ENCODE measurements at regions not wholly inside any gene's neighbourhood (a gene's known extent, or its start where the extent isn't known, plus 50 kb on each side); places are given as distances from the start of the nearest gene placed in this dataset.

DNA sequence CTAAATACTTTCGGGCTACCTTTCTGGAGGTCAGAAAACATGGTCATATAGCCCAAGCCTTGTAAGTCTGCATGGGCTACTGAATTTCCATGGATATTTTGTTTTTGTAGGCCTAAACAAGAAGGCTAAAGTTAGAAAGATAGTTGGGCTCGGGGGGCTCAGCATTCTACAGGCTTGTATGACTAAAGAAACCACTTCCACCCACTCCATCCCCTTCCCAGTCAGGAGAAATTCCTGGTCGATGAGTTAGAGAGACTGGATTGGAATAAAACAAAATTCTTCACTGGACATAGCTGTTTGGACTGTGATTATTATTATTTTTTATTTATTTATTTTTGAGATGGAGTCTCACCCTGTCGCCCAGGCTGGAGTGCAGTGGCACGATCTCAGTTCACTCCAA, 539.4 kb upstream of the TNP1 start:
- DNase-seq = no peak

GRCh38 chr2:217398860-217399259, 539.0 kb upstream of the TNP1 start:
- no peak for DNase-seq

GRCh38 chr2:217398101-217398500, 538.2 kb upstream of the TNP1 start:
- DNase-seq = no peak

- no peak for DNase-seq
Observed at GRCh38 chr2:217396586-217396985, 536.7 kb upstream of the TNP1 start.

GRCh38 chr2:217396165-217396564, 536.3 kb upstream of the TNP1 start:
- DNase-seq = no peak

DNA sequence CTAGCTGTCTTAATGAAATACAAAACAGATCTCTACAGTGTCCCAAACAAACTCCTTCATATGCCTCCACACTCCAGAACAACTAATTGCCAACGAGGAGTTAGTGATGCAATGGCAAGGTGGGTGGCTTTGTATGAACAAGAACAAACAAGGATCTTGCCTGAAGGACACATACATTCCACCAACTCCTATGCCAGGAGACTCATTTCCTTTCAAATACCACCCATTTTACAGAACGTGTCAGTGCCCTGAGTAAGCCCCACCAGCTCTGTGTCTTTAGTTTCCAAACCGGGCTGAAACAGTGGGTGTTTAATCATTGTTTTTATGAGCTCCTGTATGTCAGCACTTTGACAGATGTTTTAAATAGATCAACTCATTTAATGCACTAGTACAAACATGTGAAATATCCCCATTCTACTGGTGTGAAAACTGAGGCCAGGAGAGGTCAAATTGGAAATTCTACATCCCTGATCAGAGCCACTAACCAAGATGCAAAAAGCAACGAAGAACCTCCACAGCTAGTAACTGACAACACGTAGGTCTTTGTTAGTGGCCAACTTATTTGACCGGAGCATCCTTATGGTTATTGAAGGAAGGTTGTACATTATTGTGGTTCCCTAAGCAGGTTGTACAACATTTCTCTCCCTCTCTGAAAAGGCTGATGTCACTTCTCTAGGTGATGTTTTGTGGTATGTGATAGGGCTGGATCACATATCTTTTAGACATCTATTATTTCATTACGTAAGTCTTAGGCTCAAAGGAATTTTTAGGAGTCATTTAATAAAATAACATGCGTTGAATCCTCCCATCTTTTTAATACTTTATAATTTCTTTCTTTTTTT, 534.9 kb upstream of the TNP1 start:
- DNase-seq = no peak

DNA sequence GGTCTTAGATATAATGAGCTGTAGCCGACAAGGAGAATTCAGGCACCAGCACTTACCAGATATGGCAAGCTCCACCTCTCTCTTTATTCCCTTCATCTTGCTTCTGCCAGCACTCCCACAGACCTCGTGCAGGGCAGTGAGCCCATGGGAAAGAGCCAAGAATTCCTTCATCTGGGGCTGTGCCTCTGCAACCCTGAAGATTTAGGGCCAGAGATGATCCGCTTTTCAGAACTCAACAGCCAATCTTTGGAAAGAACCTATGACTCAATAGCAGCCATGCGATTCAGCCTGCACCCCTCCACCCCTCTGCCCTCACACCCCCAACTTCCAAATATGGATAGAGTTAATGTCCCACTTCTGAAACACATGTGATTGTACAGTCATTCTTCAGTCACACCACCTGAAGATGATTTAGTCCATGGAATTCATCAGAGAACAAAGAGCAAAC, 533.7 kb upstream of the TNP1 start:
- DNase-seq = no peak

GRCh38 chr2:217392930-217393584, 533.2 kb upstream of the TNP1 start:
- no peak for DNase-seq

GRCh38 chr2:217387776-217388387, 528.0 kb upstream of the TNP1 start:
- DNase-seq = no peak

DNA sequence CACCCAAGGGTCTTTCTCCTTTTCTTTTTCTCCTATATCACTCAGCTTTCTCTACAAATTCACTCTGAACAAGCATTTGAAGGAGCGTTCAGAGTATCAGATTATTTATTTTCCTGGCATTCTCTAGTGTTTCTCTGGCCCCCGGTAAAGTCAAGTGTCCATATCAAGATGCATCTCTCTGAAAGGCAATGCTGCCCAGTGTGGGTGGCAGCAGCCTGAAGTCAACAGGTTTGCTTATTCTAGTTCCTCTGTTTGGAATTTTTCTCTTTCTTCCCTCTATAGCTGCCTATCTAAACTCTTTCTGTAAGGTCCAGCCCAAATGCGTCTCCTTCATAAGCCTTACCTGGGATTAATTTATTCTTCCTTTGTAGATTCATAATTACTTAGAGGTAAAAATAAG, 526.2 kb upstream of the TNP1 start:
- no peak for DNase-seq

- no peak for DNase-seq
Observed at GRCh38 chr2:217383620-217384019, 523.8 kb upstream of the TNP1 start.

GRCh38 chr2:217382794-217383193, 522.9 kb upstream of the TNP1 start:
- DNase-seq = no peak

GRCh38 chr2:217379807-217380206, 519.9 kb upstream of the TNP1 start:
- no peak for DNase-seq

GRCh38 chr2:217372794-217373193, 512.9 kb upstream of the TNP1 start:
- no peak for DNase-seq

GRCh38 chr2:217371781-217372213, 511.9 kb upstream of the TNP1 start:
- no peak for DNase-seq

GRCh38 chr2:217370391-217370790, 510.5 kb upstream of the TNP1 start:
- DNase-seq = no peak

DNA sequence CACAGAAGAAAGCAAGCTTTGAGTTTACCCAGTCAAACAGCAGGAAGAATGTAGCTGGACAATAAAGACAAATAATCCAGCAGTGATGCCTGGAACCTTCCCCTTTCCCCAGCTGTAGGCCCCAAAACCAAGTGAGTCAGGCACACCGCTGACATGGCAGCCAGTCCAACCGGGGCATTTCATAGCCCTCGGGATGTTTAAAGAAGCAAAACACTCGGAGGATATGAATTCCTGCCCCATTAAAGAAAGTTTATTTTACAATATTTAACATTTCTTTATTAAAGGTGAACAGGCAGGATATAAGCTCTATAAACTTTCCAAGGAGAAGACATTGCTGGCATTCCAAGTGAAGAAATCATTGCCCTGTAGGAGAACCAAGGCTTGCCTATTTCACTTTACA, 507.6 kb upstream of the TNP1 start:
- DNase-seq = no peak

DNA sequence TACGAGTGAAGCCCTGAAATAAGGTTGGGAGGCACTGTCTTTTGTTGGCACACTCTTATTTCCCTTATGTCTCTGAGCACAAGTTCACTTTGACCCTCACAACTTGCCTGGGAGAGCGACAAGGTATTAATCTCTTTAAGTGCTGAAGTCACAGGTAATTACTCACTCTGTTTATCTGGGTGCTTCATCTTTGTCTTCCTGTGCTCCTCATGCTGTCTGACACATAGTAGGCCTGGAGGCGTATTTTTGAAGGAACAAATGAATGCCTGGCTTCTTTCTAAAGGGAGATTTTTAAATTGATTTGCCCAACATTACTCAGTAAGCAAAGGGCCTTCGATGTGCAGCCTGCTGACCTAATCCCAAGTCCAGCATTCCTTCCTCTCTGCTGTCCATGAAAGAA, 507.1 kb upstream of the TNP1 start:
- DNase-seq = no peak

- DNase-seq = no peak
Observed at GRCh38 chr2:217366266-217366895, 506.5 kb upstream of the TNP1 start.

DNA sequence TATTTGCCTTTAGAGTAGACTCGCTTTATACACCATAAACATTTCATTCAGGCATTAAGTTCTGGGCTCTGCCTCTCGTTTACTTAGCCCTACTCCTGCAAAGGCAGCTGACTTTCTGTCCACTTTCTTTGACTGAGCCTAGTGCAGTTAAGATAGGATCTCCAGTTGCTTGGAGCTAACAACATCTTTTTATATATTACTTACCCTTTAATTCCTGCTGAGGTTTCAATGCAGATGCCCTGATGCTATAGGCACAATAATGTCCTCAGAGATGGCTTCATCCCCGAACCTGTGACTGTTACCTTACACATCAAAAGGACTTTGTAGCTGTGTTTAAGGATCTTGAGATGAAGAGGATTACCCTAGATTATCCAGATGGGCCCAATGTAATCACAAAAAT, 505.8 kb upstream of the TNP1 start:
- DNase-seq = no peak

DNA sequence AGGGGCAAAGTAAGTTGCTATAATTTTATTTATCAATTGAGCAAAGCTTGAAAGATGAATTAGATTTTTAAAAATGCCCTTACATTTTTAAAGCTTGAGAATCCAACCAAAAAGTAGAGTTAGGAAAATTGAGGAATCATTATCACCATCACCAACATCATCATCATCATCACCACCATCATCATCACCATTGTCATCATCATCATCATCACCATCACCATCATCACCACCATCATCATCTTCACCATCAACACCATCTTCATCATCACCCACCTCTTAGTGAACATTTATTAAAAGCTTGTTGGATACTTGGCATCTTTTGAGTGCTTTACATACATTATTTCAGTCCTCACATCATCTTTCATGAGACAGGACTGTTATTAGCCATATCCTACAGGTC, 504.4 kb upstream of the TNP1 start:
- DNase-seq = no peak

GRCh38 chr2:217363470-217363869, 503.6 kb upstream of the TNP1 start:
- DNase-seq = no peak

GRCh38 chr2:217362710-217363109, 502.8 kb upstream of the TNP1 start:
- no peak for DNase-seq

DNA sequence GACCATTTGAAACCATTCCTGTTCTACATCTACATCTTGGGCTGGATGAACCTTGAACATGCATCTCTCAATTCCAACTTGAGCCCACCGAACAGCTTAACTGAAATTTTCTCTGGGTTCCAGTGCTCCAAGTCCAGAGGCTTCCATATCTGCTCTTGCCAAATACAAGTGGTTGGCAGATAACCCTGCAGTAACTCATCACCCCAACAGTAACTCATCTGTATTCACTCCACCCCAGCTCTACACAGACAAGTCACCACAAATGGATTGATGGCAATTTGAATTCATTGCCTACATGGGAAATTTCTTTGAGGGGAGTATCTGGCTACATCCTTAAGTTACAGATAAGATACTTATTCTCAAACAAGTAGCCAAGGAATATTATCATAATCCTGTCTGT, 502.4 kb upstream of the TNP1 start:
- no peak for DNase-seq
